ENCODE measurements at regions not wholly inside any gene's neighbourhood (a gene's known extent, or its start where the extent isn't known, plus 50 kb on each side); places are given as distances from the start of the nearest gene placed in this dataset.

GRCh38 chr7:22598318-22598920, 98.4 kb upstream of the STEAP1B start:
- Histone ChIP-seq H3K27me3 (replicated peaks; ENCODE audit: control insufficient read depth, insufficient read depth, low read length) (no peaks in the 10 kb centered on the region), H3K4me3 (ENCODE audit: low read depth, low read length) (no peak overlapping the region), H3K4me1 (no peaks in the 10 kb centered on the region), H3K9me3 (no peaks in the 10 kb centered on the region), H3K36me3 (ENCODE audit: control insufficient read depth, insufficient read depth, low read length) (no peaks in the 10 kb centered on the region)
- intact Hi-C loops (cut with micrococcal nuclease; ENCODE audit: unreplicated experiment), result no loop called here
- POLR2A ChIA-PET, result no interaction called here
- Mint-ChIP-seq H3K27me3 (ENCODE audit: insufficient read depth, unreplicated experiment) (no peaks in the 10 kb centered on the region), H3K4me1 (ENCODE audit: low read depth, unreplicated experiment) (no peaks in the 10 kb centered on the region), H3K27ac (ENCODE audit: unreplicated experiment) (no peak overlapping the region), H3K9me3 (ENCODE audit: unreplicated experiment) (peaks cover 12% of the 10 kb centered on the region), H3K4me3 (ENCODE audit: unreplicated experiment) (no peak overlapping the region), H3K36me3 (ENCODE audit: insufficient read depth, unreplicated experiment) (no peaks in the 10 kb centered on the region)
- DNase-seq, result no peak
- no peak for TF ChIP-seq CTCF (IDR thresholded peaks at IDR 0.05; ENCODE audit: insufficient read depth in 1 of 2, low read depth in 1 of 2, low read length in 1 of 2, severe bottlenecking in 1 of 2, unreplicated experiment in 1 of 2)
- CTCF ChIA-PET, result no interaction called here
- no TSS peak for BruUV-seq (replicated peaks)

GRCh38 chr7:22597844-22598243, 97.9 kb upstream of the STEAP1B start:
- Mint-ChIP-seq H3K4me1 (ENCODE audit: low read depth, unreplicated experiment) (no peaks in the 10 kb centered on the region), H3K36me3 (ENCODE audit: insufficient read depth, unreplicated experiment) (no peaks in the 10 kb centered on the region)
- no peak for TF ChIP-seq CTCF (IDR thresholded peaks at IDR 0.05; ENCODE audit: insufficient read depth in 1 of 2, low read depth in 1 of 2, low read length in 1 of 2, severe bottlenecking in 1 of 2, unreplicated experiment in 1 of 2)

GRCh38 chr7:22596763-22597400, 96.9 kb upstream of the STEAP1B start:
- no peaks in the 10 kb centered on the region for H3K36me3 Mint-ChIP-seq (ENCODE audit: insufficient read depth, unreplicated experiment)
- no peaks in the 10 kb centered on the region for H3K36me3 ChIP-seq (ENCODE audit: control insufficient read depth, insufficient read depth, low read length)
- H3K4me1 ChIP-seq, result no peaks in the 10 kb centered on the region
- no peak overlapping the region for H3K4me3 ChIP-seq (ENCODE audit: low read depth, low read length)
- H3K4me1 Mint-ChIP-seq (ENCODE audit: low read depth, unreplicated experiment), result no peaks in the 10 kb centered on the region
- ChIA-PET CTCF (no interaction called here), POLR2A (no interaction called here)
- no peaks in the 10 kb centered on the region for H3K9me3 ChIP-seq
- H3K4me3 Mint-ChIP-seq (ENCODE audit: unreplicated experiment), result no peak overlapping the region
- no peak for TF ChIP-seq CTCF (IDR thresholded peaks at IDR 0.05; ENCODE audit: insufficient read depth in 1 of 2, low read depth in 1 of 2, low read length in 1 of 2, severe bottlenecking in 1 of 2, unreplicated experiment in 1 of 2)
- no TSS peak for BruUV-seq (replicated peaks)
- H3K27me3 Mint-ChIP-seq (ENCODE audit: insufficient read depth, unreplicated experiment), result no peaks in the 10 kb centered on the region
- H3K27ac Mint-ChIP-seq (ENCODE audit: unreplicated experiment), result no peak overlapping the region
- H3K9me3 Mint-ChIP-seq (ENCODE audit: unreplicated experiment), result peaks cover 25% of the 10 kb centered on the region
- no peak for DNase-seq
- no peaks in the 10 kb centered on the region for H3K27me3 ChIP-seq (replicated peaks; ENCODE audit: control insufficient read depth, insufficient read depth, low read length)
- intact Hi-C loops (cut with micrococcal nuclease; ENCODE audit: unreplicated experiment), result no loop called here

More at GRCh38 chr7:22597844-22598243, 97.9 kb upstream of the STEAP1B start:
- Histone ChIP-seq H3K4me1 (no peaks in the 10 kb centered on the region), H3K4me3 (ENCODE audit: low read depth, low read length) (no peak overlapping the region), H3K9me3 (no peaks in the 10 kb centered on the region), H3K27me3 (replicated peaks; ENCODE audit: control insufficient read depth, insufficient read depth, low read length) (no peaks in the 10 kb centered on the region), H3K36me3 (ENCODE audit: control insufficient read depth, insufficient read depth, low read length) (no peaks in the 10 kb centered on the region)
- intact Hi-C loops (cut with micrococcal nuclease; ENCODE audit: unreplicated experiment), result no loop called here
- no TSS peak for BruUV-seq (replicated peaks)
- Mint-ChIP-seq H3K27me3 (ENCODE audit: insufficient read depth, unreplicated experiment) (no peaks in the 10 kb centered on the region), H3K9me3 (ENCODE audit: unreplicated experiment) (peaks cover 15% of the 10 kb centered on the region), H3K4me3 (ENCODE audit: unreplicated experiment) (no peak overlapping the region), H3K27ac (ENCODE audit: unreplicated experiment) (no peak overlapping the region)
- ChIA-PET CTCF (no interaction called here), POLR2A (no interaction called here)
- no peak for DNase-seq

Data from Caco-2 (cell line).